ENCODE measurements at regions not wholly inside any gene's neighbourhood (a gene's known extent, or its start where the extent isn't known, plus 50 kb on each side); places are given as distances from the start of the nearest gene placed in this dataset.
A peak's percentile ranks its signal among the peaks of the same experiment; 100 is the strongest.

GRCh38 chr11:92765082-92765840 lies 204.2 kb upstream of the MTNR1B start:
- no peak overlapping the region for H2AFZ ChIP-seq (replicated peaks)
- H3K79me2 ChIP-seq (ENCODE audit: low read depth) = no peaks in the 10 kb centered on the region
- H3K4me3 ChIP-seq = no peak overlapping the region
- no peaks in the 10 kb centered on the region for H3K9me3 ChIP-seq (ENCODE audit: low read depth)
- H4K20me1 ChIP-seq (ENCODE audit: low read depth) = no peaks in the 10 kb centered on the region
- no peak overlapping the region for H3K4me3 Mint-ChIP-seq
- H3K9me3 Mint-ChIP-seq = no peaks in the 10 kb centered on the region
- H3K36me3 ChIP-seq = no peaks in the 10 kb centered on the region
- peaks cover 5% of the 10 kb centered on the region for H3F3A ChIP-seq (ENCODE audit: low read depth)
- no peak overlapping the region for H3K27ac ChIP-seq
- peaks cover 33% of the 10 kb centered on the region for H3K4me1 Mint-ChIP-seq
- H3K9ac ChIP-seq = no peak overlapping the region
- DNase-seq (ENCODE audit: low spot score) = no peak
- peaks cover 20% of the 10 kb centered on the region for H3K4me1 ChIP-seq
- H3K27ac Mint-ChIP-seq = peak overlapping the region; percentile 23
- no peaks in the 10 kb centered on the region for H3K27me3 ChIP-seq
- no peaks in the 10 kb centered on the region for H3K27me3 Mint-ChIP-seq (ENCODE audit: insufficient read depth, low read depth)
- peaks cover 35% of the 10 kb centered on the region for H3K36me3 Mint-ChIP-seq
- H3K4me2 ChIP-seq = peak overlapping the region; percentile 39
- TF ChIP-seq EZH2 (IDR thresholded peaks at IDR 0.05) = no peak
- TF ChIP-seq CTCF (IDR thresholded peaks at IDR 0.05) = no peak
- TF ChIP-seq EZH2phosphoT487 (IDR thresholded peaks at IDR 0.05) = no peak

GRCh38 chr11:92765965-92766371 lies 203.5 kb upstream of the MTNR1B start:
- TF ChIP-seq CTCF (IDR thresholded peaks at IDR 0.05) (no peak), EZH2 (IDR thresholded peaks at IDR 0.05) (no peak), EZH2phosphoT487 (IDR thresholded peaks at IDR 0.05) (no peak)
- H3F3A ChIP-seq (ENCODE audit: low read depth) = peaks cover 5% of the 10 kb centered on the region
- H3K9me3 Mint-ChIP-seq = no peaks in the 10 kb centered on the region
- H3K36me3 Mint-ChIP-seq = peaks cover 35% of the 10 kb centered on the region
- no peaks in the 10 kb centered on the region for H3K79me2 ChIP-seq (ENCODE audit: low read depth)
- no peak overlapping the region for H3K27ac ChIP-seq
- H3K4me3 Mint-ChIP-seq = no peak overlapping the region
- no peaks in the 10 kb centered on the region for H3K27me3 Mint-ChIP-seq (ENCODE audit: insufficient read depth, low read depth)
- H3K4me2 ChIP-seq = peak overlapping the region; percentile 39
- no peaks in the 10 kb centered on the region for H3K36me3 ChIP-seq
- peak; percentile 65 for DNase-seq (ENCODE audit: low spot score)
- H4K20me1 ChIP-seq (ENCODE audit: low read depth) = no peaks in the 10 kb centered on the region
- H3K27ac Mint-ChIP-seq = no peak overlapping the region
- H3K9ac ChIP-seq = no peak overlapping the region
- H2AFZ ChIP-seq (replicated peaks) = peak overlapping the region; percentile 56
- peaks cover 34% of the 10 kb centered on the region for H3K4me1 Mint-ChIP-seq
- no peak overlapping the region for H3K4me3 ChIP-seq
- no peaks in the 10 kb centered on the region for H3K27me3 ChIP-seq
- H3K4me1 ChIP-seq = peaks cover 20% of the 10 kb centered on the region
- H3K9me3 ChIP-seq (ENCODE audit: low read depth) = no peaks in the 10 kb centered on the region

- Histone ChIP-seq H3K4me1 (peaks cover 20% of the 10 kb centered on the region), H3F3A (ENCODE audit: low read depth) (peaks cover 5% of the 10 kb centered on the region), H3K36me3 (no peaks in the 10 kb centered on the region), H3K9ac (no peak overlapping the region), H2AFZ (replicated peaks) (no peak overlapping the region), H3K9me3 (ENCODE audit: low read depth) (no peaks in the 10 kb centered on the region), H3K27me3 (no peaks in the 10 kb centered on the region), H3K79me2 (ENCODE audit: low read depth) (no peaks in the 10 kb centered on the region), H3K27ac (no peak overlapping the region), H4K20me1 (ENCODE audit: low read depth) (no peaks in the 10 kb centered on the region), H3K4me2 (peak overlapping the region; percentile 39), H3K4me3 (no peak overlapping the region)
- no peak for DNase-seq (ENCODE audit: low spot score)
- H3K4me1 Mint-ChIP-seq = peaks cover 35% of the 10 kb centered on the region
- no peaks in the 10 kb centered on the region for H3K27me3 Mint-ChIP-seq (ENCODE audit: insufficient read depth, low read depth)
- H3K36me3 Mint-ChIP-seq = peaks cover 35% of the 10 kb centered on the region
- H3K4me3 Mint-ChIP-seq = no peak overlapping the region
- no peaks in the 10 kb centered on the region for H3K9me3 Mint-ChIP-seq
- no peak overlapping the region for H3K27ac Mint-ChIP-seq
- TF ChIP-seq EZH2 (IDR thresholded peaks at IDR 0.05) = no peak
- no peak for TF ChIP-seq CTCF (IDR thresholded peaks at IDR 0.05)
- no peak for TF ChIP-seq EZH2phosphoT487 (IDR thresholded peaks at IDR 0.05)
These were observed 202.8 kb upstream of the MTNR1B start for GRCh38 chr11:92766698-92767097.
